CD4-positive, alpha-beta T cell treated with Interleukin-2 at 100 ng/mL for 4 hours (primary cell): ENCODE measurements at regions not wholly inside any gene's neighbourhood (a gene's known extent, or its start where the extent isn't known, plus 50 kb on each side); places are given as distances from the start of the nearest gene placed in this dataset.

Experiments used
- DNase-seq: peaks from one replicate; pipeline ENCODE4 v3.0.0-alpha.2; 2020; ENCODE audit warnings: low spot score

- DNase-seq = no peak
Observed at GRCh38 chr16:52235186-52235585, 311.8 kb downstream of the TOX3 start.

- no peak for DNase-seq
Observed at GRCh38 chr16:52234626-52235025, 312.3 kb downstream of the TOX3 start.

- DNase-seq = no peak
Observed at GRCh38 chr16:52229471-52229870, 317.5 kb downstream of the TOX3 start.

- DNase-seq = no peak
Observed at GRCh38 chr16:52227851-52228250, 319.1 kb downstream of the TOX3 start.

GRCh38 chr16:52212841-52213240 is 334.1 kb downstream of the TOX3 start:
- no peak for DNase-seq

- no peak for DNase-seq
Observed at GRCh38 chr16:52209227-52209626, 337.7 kb downstream of the TOX3 start.

- no peak for DNase-seq
Observed at GRCh38 chr16:52203096-52203495, 343.8 kb downstream of the TOX3 start.

- DNase-seq = no peak
Observed at GRCh38 chr16:52193441-52193840, 353.5 kb downstream of the TOX3 start.

- peak; percentile 56 for DNase-seq
Observed at GRCh38 chr16:52191531-52192134, 355.3 kb downstream of the TOX3 start.

GRCh38 chr16:52184336-52184735 is 362.6 kb downstream of the TOX3 start:
- no peak for DNase-seq

- no peak for DNase-seq
Observed at GRCh38 chr16:52182840-52183239, 364.1 kb downstream of the TOX3 start.

GRCh38 chr16:52174168-52174567 is 372.8 kb downstream of the TOX3 start:
- DNase-seq = no peak

- no peak for DNase-seq
Observed at GRCh38 chr16:52171481-52171880, 375.5 kb downstream of the TOX3 start.

GRCh38 chr16:52167328-52167727 is 379.6 kb downstream of the TOX3 start:
- no peak for DNase-seq

GRCh38 chr16:52165961-52166360 is 381.0 kb downstream of the TOX3 start:
- DNase-seq = no peak

GRCh38 chr16:52149003-52149402 is 397.9 kb downstream of the TOX3 start:
- DNase-seq = no peak

GRCh38 chr16:52141871-52142270 is 405.1 kb downstream of the TOX3 start:
- no peak for DNase-seq

GRCh38 chr16:52128361-52128760 is 418.6 kb downstream of the TOX3 start:
- no peak for DNase-seq

GRCh38 chr16:52123842-52124241 is 423.1 kb downstream of the TOX3 start:
- no peak for DNase-seq

- no peak for DNase-seq
Observed at GRCh38 chr16:52123061-52123839, 423.7 kb downstream of the TOX3 start.

GRCh38 chr16:52117171-52117570 is 429.8 kb downstream of the TOX3 start:
- DNase-seq = no peak

- no peak for DNase-seq
Observed at GRCh38 chr16:52114379-52114778, 432.6 kb downstream of the TOX3 start.

- DNase-seq = no peak
Observed at GRCh38 chr16:52113533-52114183, 433.3 kb downstream of the TOX3 start.
